ENCODE measurements at regions not wholly inside any gene's neighbourhood (a gene's known extent, or its start where the extent isn't known, plus 50 kb on each side); places are given as distances from the start of the nearest gene placed in this dataset.

- TF ChIP-seq CTCF (IDR thresholded peaks at IDR 0.05; ENCODE audit: extremely low read depth in 1 of 2, insufficient read depth in 1 of 2, low read depth in 1 of 2, low read length in 2 of 2): no peak
- no peak for TF ChIP-seq POLR2AphosphoS5 (IDR thresholded peaks at IDR 0.05; ENCODE audit: insufficient read depth, low read depth, low read length)
- no peak for TF ChIP-seq EZH2 (IDR thresholded peaks at IDR 0.05; ENCODE audit: borderline replicate concordance, low read depth, low read length, severe bottlenecking)
- TF ChIP-seq POLR2A (IDR thresholded peaks at IDR 0.05; ENCODE audit: low read depth, low read length): no peak
- no peak for TF ChIP-seq FOS (IDR thresholded peaks at IDR 0.05; ENCODE audit: borderline replicate concordance, insufficient read depth, low read length)
- no peak for TF ChIP-seq JUN (IDR thresholded peaks at IDR 0.05; ENCODE audit: borderline replicate concordance, insufficient read depth, insufficient read length, low read depth)
Observed at GRCh38 chr5:91436241-91436640, 53.1 kb upstream of the ARRDC3 start.

Measured in endothelial cell of umbilical vein (primary cell).